ENCODE measurements at regions not wholly inside any gene's neighbourhood (a gene's known extent, or its start where the extent isn't known, plus 50 kb on each side); places are given as distances from the start of the nearest gene placed in this dataset.

- no peak for ATAC-seq (ENCODE audit: low read depth in 2 of 2)
- H3K36me3 Mint-ChIP-seq, result no peaks in the 10 kb centered on the region
- H3K9me3 Mint-ChIP-seq, result peaks cover 4 to 41% (median 11%) of the 10 kb centered on the region in 7 donors
Observed at GRCh38 chr2:2405780-2406179, 74.7 kb upstream of the MYT1L start.

GRCh38 chr2:2400286-2401038 is 69.4 kb upstream of the MYT1L start:
- Mint-ChIP-seq H3K4me1 (no peaks in the 10 kb centered on the region), H3K9me3 (peaks cover 0 to 25% (median 9%) of the 10 kb centered on the region in 7 donors), H3K4me3 (no peak overlapping the region), H3K27ac (no peak overlapping the region), H3K36me3 (no peaks in the 10 kb centered on the region), H3K27me3 (no peaks in the 10 kb centered on the region)
- DNase-seq (no peak), ATAC-seq (ENCODE audit: low read depth in 2 of 2) (no peak)

More at GRCh38 chr2:2405780-2406179, 74.7 kb upstream of the MYT1L start:
- Mint-ChIP-seq H3K4me3 (no peak overlapping the region), H3K4me1 (no peaks in the 10 kb centered on the region), H3K27ac (no peak overlapping the region), H3K27me3 (no peaks in the 10 kb centered on the region)
- no peak for DNase-seq

GRCh38 chr2:2399396-2399795 is 68.3 kb upstream of the MYT1L start:
- ATAC-seq (ENCODE audit: low read depth in 2 of 2) (no peak), DNase-seq (no peak)
- H3K4me1 Mint-ChIP-seq, result no peaks in the 10 kb centered on the region
- no peak overlapping the region for H3K27ac Mint-ChIP-seq
- H3K4me3 Mint-ChIP-seq, result no peak overlapping the region
- no peaks in the 10 kb centered on the region for H3K36me3 Mint-ChIP-seq
- peaks cover 0 to 14% (median 8%) of the 10 kb centered on the region in 7 donors for H3K9me3 Mint-ChIP-seq
- H3K27me3 Mint-ChIP-seq, result no peaks in the 10 kb centered on the region

GRCh38 chr2:2392332-2392731 is 61.3 kb upstream of the MYT1L start:
- no peaks in the 10 kb centered on the region for H3K4me1 Mint-ChIP-seq
- H3K27ac Mint-ChIP-seq, result no peak overlapping the region
- ATAC-seq (ENCODE audit: low read depth in 2 of 2) (no peak), DNase-seq (no peak)
- no peaks in the 10 kb centered on the region for H3K27me3 Mint-ChIP-seq
- peaks cover 13 to 26% (median 17%) of the 10 kb centered on the region in 7 donors for H3K9me3 Mint-ChIP-seq
- H3K4me3 Mint-ChIP-seq, result no peak overlapping the region
- H3K36me3 Mint-ChIP-seq, result no peaks in the 10 kb centered on the region

- H3K27me3 Mint-ChIP-seq, result no peaks in the 10 kb centered on the region
- H3K9me3 Mint-ChIP-seq, result peaks cover 9 to 34% (median 19%) of the 10 kb centered on the region in 7 donors
- ATAC-seq (ENCODE audit: low read depth in 2 of 2) (no peak), DNase-seq (no peak)
- H3K4me1 Mint-ChIP-seq, result no peaks in the 10 kb centered on the region
- H3K36me3 Mint-ChIP-seq, result no peaks in the 10 kb centered on the region
- H3K4me3 Mint-ChIP-seq, result no peak overlapping the region
- H3K27ac Mint-ChIP-seq, result no peak overlapping the region
Observed at GRCh38 chr2:2389215-2389614, 58.1 kb upstream of the MYT1L start.
